ENCODE measurements at regions not wholly inside any gene's neighbourhood (a gene's known extent, or its start where the extent isn't known, plus 50 kb on each side); places are given as distances from the start of the nearest gene placed in this dataset.

DNA sequence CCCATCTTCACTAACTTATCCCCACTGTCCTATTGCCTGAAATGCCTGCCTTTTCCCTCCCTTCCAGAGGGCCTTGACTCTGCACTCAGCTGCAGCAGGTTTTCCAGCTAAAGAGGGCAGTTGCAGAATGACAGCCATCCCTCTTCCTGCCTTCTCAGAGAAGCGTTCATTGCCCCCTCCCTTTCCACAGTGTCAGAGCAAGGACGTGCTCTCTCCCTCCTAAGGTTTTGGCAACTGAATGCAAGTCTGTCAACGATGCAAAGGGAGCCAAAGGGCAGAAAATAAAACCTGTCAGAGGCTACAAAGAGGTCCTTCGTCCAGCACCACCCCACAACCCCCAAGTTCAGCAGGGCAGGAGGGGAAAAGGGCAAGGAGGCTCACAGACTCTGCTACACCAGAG, 230.1 kb upstream of the THBS1 start:
- no peak for TF ChIP-seq CTCF (IDR thresholded peaks at IDR 0.05)
- no peak for ATAC-seq (ENCODE audit: low FRiP score)
- no peak for DNase-seq (ENCODE audit: low spot score)

DNA sequence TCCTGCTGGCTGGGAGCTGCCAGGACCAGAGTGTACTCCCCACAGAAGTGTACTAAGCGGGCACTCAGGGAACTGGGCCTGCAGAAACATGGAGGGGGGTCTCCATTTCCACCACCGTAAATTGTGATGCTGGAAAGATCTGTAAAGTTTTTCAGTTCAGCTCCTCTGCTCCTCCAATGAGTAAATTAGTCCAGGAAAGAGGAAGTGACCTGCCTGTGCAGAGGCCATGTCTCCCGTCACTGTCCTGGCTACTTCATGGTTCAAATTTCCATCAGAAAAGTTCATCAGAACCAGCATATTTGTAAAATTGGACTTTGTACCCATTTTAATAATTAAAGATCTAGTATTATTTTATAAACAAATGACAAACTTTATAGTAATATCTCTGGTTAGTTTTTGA, 226.7 kb upstream of the THBS1 start:
- DNase-seq (ENCODE audit: low spot score): no peak
- no peak for ATAC-seq (ENCODE audit: low FRiP score)
- no peak for TF ChIP-seq CTCF (IDR thresholded peaks at IDR 0.05)

DNA sequence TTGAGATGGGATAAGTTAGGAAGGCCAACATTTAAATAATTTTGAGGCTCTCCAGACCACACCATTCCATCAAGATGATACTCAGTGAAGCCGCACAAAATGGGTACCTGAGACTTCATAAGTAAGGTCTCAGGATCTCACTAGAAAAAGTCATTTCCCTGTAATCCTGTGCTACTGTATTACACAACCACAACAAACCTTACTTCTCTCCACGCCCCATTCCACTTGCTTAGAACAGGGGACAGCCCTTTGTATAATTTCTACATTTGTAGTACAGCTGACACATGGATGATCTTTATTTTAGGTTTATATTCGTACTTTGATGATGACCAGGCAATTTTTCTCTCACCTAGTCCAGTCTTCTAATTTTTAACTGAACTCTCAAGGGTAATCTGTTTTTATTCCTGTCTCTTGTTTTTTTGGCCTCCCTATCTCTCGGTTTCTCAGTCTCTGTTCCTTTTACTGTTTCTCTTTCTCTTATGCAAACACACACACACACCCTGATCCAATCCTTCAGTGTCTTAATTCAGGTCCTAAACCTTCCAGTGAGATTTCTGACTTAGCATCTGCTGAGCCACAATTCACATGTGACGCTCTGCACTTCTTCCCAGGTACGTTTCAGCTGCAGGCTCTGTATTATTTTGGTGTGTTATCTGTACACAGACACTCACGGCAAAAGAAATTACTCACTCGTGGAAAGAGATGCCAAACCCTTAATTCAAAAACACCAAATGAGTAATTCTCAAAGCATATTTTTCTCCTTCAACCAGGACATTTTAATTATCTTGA, 223.2 kb upstream of the THBS1 start:
- ATAC-seq (ENCODE audit: low FRiP score): peak; percentile 63
- DNase-seq (ENCODE audit: low spot score): no peak
- no peak for TF ChIP-seq CTCF (IDR thresholded peaks at IDR 0.05)

DNA sequence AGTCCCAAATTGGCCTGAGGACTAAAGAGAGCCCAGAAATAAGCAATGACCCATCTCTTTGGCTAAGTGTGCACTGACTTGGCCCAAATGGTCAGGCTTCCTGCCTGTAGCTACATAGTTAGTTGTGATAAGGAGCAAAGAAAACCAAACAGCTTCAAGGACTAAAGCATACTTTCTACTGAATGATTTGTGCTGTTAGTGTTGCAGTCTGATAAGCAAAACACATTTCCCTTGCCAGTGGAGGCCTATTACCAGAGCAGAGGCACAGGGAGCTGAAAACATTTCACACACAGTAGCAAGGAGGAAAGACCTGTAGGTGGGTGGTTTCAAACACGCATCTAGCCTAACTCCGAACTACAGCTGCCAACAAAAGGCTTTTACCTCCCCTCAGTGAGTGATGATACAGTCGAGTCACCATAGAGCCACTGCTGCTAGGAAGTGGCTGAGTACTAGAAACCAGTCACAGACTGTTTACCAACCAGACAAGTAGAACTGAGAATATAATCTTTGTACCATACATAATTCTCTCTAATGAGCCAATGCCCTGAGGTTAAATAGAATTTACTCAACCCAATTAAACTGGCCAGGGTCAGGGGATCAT, 222.3 kb upstream of the THBS1 start:
- DNase-seq (ENCODE audit: low spot score): no peak
- peak; percentile 49 for ATAC-seq (ENCODE audit: low FRiP score)

GRCh38 chr15:39359771-39360170, 221.1 kb upstream of the THBS1 start:
- no peak for TF ChIP-seq CTCF (IDR thresholded peaks at IDR 0.05)
- no peak for ATAC-seq (ENCODE audit: low FRiP score)
- no peak for DNase-seq (ENCODE audit: low spot score)

More for the DNA sequence above, 222.3 kb upstream of the THBS1 start:
- no peak for TF ChIP-seq CTCF (IDR thresholded peaks at IDR 0.05)

- DNase-seq (ENCODE audit: low spot score): no peak
- ATAC-seq (ENCODE audit: low FRiP score): no peak
- TF ChIP-seq CTCF (IDR thresholded peaks at IDR 0.05): no peak
Measured at GRCh38 chr15:39360452-39360851, 220.4 kb upstream of the THBS1 start.

- DNase-seq (ENCODE audit: low spot score) (no peak), ATAC-seq (ENCODE audit: low FRiP score) (no peak)
- no peak for TF ChIP-seq CTCF (IDR thresholded peaks at IDR 0.05)
Measured at GRCh38 chr15:39361497-39361896, 219.4 kb upstream of the THBS1 start.
